ENCODE measurements at regions not wholly inside any gene's neighbourhood (a gene's known extent, or its start where the extent isn't known, plus 50 kb on each side); places are given as distances from the start of the nearest gene placed in this dataset.

DNA sequence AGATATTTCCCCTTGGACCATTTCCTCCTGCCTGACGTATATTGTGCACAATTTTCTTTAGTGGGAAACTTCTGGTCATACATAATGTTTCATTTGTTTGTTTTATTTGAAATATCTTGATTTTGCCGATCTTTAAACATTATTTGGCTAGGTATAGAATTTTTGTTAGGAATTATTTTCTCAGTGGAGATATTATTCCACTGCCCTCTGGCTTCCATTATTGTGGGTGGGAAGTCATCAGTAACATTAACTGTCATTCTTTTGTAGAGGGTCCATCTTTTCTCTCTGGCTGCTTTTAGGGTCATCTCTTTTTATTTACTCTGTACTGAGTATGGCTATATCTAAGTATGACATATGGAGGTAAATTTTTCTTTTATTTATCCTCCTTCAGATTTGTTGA is 135.5 kb upstream of the LIPC start:
- TF ChIP-seq, protein P1, sequence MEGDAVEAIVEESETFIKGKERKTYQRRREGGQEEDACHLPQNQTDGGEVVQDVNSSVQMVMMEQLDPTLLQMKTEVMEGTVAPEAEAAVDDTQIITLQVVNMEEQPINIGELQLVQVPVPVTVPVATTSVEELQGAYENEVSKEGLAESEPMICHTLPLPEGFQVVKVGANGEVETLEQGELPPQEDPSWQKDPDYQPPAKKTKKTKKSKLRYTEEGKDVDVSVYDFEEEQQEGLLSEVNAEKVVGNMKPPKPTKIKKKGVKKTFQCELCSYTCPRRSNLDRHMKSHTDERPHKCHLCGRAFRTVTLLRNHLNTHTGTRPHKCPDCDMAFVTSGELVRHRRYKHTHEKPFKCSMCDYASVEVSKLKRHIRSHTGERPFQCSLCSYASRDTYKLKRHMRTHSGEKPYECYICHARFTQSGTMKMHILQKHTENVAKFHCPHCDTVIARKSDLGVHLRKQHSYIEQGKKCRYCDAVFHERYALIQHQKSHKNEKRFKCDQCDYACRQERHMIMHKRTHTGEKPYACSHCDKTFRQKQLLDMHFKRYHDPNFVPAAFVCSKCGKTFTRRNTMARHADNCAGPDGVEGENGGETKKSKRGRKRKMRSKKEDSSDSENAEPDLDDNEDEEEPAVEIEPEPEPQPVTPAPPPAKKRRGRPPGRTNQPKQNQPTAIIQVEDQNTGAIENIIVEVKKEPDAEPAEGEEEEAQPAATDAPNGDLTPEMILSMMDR (IDR thresholded peaks at IDR 0.05; ENCODE audit: insufficient read depth in 1 of 2, low read depth in 1 of 2, low read length in 1 of 2, severe bottlenecking in 1 of 2, unreplicated experiment in 1 of 2): no peak
- POLR2A ChIA-PET: no interaction called here
- BruUV-seq (replicated peaks): no TSS peak
- Histone ChIP-seq H3K4me3 (ENCODE audit: low read depth, low read length) (no peak overlapping the region), H3K36me3 (ENCODE audit: control insufficient read depth, insufficient read depth, low read length) (no peaks in the 10 kb centered on the region), H3K27me3 (replicated peaks; ENCODE audit: control insufficient read depth, insufficient read depth, low read length) (no peaks in the 10 kb centered on the region), H3K4me1 (peaks cover 25% of the 10 kb centered on the region), H3K9me3 (peaks cover 7% of the 10 kb centered on the region; the same call in 1 of the 2 replicates)
- Mint-ChIP-seq H3K36me3 (ENCODE audit: insufficient read depth, unreplicated experiment) (no peaks in the 10 kb centered on the region), H3K4me3 (ENCODE audit: unreplicated experiment) (no peak overlapping the region), H3K4me1 (ENCODE audit: low read depth, unreplicated experiment) (peaks cover 16% of the 10 kb centered on the region), H3K27me3 (ENCODE audit: insufficient read depth, unreplicated experiment) (no peaks in the 10 kb centered on the region), H3K27ac (ENCODE audit: unreplicated experiment) (no peak overlapping the region), H3K9me3 (ENCODE audit: unreplicated experiment) (peaks cover 30% of the 10 kb centered on the region)
- DNase-seq: no peak
- CTCF ChIA-PET: no interaction called here
- intact Hi-C loops (cut with micrococcal nuclease; ENCODE audit: unreplicated experiment): no loop called here

DNA sequence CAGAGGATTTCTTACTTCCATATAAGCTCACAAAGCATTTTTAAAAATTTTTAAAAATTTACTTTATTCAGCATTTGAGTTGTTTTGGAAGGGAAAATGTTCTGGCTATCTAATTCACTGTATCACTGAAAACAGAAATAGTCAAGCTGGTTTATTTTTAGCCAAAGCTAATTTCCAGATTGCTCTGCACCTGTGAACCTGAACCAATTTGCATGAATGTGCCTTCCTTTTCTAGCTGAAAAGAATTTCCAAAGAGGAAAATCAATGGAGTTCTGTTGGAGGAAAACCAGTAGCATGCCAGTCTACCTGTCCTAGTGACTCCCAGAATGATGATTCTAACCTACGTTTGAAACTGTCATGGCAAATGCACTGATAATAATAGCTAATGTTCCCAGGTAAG is 134.2 kb upstream of the LIPC start:
- H3K36me3 Mint-ChIP-seq (ENCODE audit: insufficient read depth, unreplicated experiment): no peaks in the 10 kb centered on the region
- peaks cover 19% of the 10 kb centered on the region for H3K4me1 ChIP-seq
- H3K27ac Mint-ChIP-seq (ENCODE audit: unreplicated experiment): no peak overlapping the region
- no peak for DNase-seq
- H3K4me1 Mint-ChIP-seq (ENCODE audit: low read depth, unreplicated experiment): peaks cover 11% of the 10 kb centered on the region
- intact Hi-C loops (cut with micrococcal nuclease; ENCODE audit: unreplicated experiment): no loop called here
- H3K27me3 Mint-ChIP-seq (ENCODE audit: insufficient read depth, unreplicated experiment): no peaks in the 10 kb centered on the region
- POLR2A ChIA-PET: no interaction called here
- H3K9me3 ChIP-seq: peaks cover 7% of the 10 kb centered on the region; the same call in 1 of the 2 replicates
- peaks cover 30% of the 10 kb centered on the region for H3K9me3 Mint-ChIP-seq (ENCODE audit: unreplicated experiment)
- H3K4me3 ChIP-seq (ENCODE audit: low read depth, low read length): no peak overlapping the region
- no peak overlapping the region for H3K4me3 Mint-ChIP-seq (ENCODE audit: unreplicated experiment)
- H3K36me3 ChIP-seq (ENCODE audit: control insufficient read depth, insufficient read depth, low read length): no peaks in the 10 kb centered on the region
- BruUV-seq (replicated peaks): no TSS peak
- CTCF ChIA-PET: no interaction called here
- TF ChIP-seq, protein P1 (IDR thresholded peaks at IDR 0.05; ENCODE audit: insufficient read depth in 1 of 2, low read depth in 1 of 2, low read length in 1 of 2, severe bottlenecking in 1 of 2, unreplicated experiment in 1 of 2): no peak
- no peaks in the 10 kb centered on the region for H3K27me3 ChIP-seq (replicated peaks; ENCODE audit: control insufficient read depth, insufficient read depth, low read length)

DNA sequence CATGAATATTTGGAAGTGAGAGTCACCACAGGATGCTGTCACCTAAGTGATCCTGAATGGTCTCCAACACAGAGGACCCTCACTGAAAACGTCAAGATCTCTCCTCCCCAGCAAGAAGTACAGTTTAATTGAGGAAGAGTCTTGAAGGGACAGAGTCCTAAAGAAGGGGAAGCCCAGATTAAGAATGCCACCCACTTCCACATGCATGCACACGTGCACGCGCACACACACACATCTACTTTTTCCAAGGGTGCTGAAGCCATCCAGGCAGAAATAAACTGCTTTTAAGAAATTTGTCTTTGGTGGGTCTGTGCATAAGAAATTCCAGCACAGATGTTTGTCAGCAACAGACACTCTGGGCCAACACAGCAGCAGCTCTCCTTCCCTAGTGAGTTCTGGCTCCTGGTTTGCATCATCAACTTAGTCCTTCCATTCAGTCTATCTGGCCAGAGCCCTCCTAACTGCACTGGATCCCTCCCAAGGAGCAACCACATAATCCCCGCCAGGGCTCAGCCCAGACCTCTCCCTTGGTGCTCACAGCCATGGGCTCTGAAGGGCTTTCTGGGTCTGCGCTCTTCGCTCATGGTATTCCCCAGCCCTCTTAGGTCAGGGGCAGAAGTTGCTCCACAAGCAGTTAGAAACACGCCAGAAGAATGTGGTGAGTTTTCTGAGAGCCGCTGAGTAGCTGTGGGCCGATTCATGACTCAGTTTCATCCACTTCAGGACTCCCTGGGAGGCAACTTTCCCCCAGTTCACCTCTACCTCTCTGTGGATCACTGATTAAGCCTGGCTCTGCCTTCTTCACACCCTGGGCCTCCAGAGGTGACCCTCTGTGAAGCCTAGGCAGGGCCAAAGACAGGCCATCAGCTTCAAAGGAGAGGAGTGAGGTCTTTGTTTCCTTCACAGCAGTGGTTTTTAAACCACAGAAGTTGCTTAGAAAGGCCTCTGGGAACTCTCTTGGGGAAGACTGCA is 132.6 kb upstream of the LIPC start:
- TF ChIP-seq, protein P1 (IDR thresholded peaks at IDR 0.05; ENCODE audit: insufficient read depth in 1 of 2, low read depth in 1 of 2, low read length in 1 of 2, severe bottlenecking in 1 of 2, unreplicated experiment in 1 of 2): no peak
- intact Hi-C loops (cut with micrococcal nuclease; ENCODE audit: unreplicated experiment): no loop called here
- no peaks in the 10 kb centered on the region for H3K36me3 ChIP-seq (ENCODE audit: control insufficient read depth, insufficient read depth, low read length)
- Mint-ChIP-seq H3K4me3 (ENCODE audit: unreplicated experiment) (no peak overlapping the region), H3K27ac (ENCODE audit: unreplicated experiment) (no peak overlapping the region), H3K9me3 (ENCODE audit: unreplicated experiment) (peaks cover 30% of the 10 kb centered on the region), H3K4me1 (ENCODE audit: low read depth, unreplicated experiment) (peaks cover 5% of the 10 kb centered on the region), H3K27me3 (ENCODE audit: insufficient read depth, unreplicated experiment) (no peaks in the 10 kb centered on the region), H3K36me3 (ENCODE audit: insufficient read depth, unreplicated experiment) (no peaks in the 10 kb centered on the region)
- peaks cover 6% of the 10 kb centered on the region for H3K4me1 ChIP-seq
- H3K27me3 ChIP-seq (replicated peaks; ENCODE audit: control insufficient read depth, insufficient read depth, low read length): no peaks in the 10 kb centered on the region
- no peak for DNase-seq
- no TSS peak for BruUV-seq (replicated peaks)
- POLR2A ChIA-PET: interaction anchor here (0.5 kb wide), 1 partner anchor 451 kb away, joined by 4 read pairs; no protein-coding TSS in a partner anchor
- CTCF ChIA-PET: no interaction called here
- H3K9me3 ChIP-seq: peaks cover 7% of the 10 kb centered on the region; the same call in 1 of the 2 replicates
- H3K4me3 ChIP-seq (ENCODE audit: low read depth, low read length): no peak overlapping the region
